ENCODE measurements at regions not wholly inside any gene's neighbourhood (a gene's known extent, or its start where the extent isn't known, plus 50 kb on each side); places are given as distances from the start of the nearest gene placed in this dataset.
"Not testable (repeated sequence)": the region's sequence is repeated elsewhere in the genome, so short reads cannot be mapped to it uniquely, and the experiment has no call there.

DNA sequence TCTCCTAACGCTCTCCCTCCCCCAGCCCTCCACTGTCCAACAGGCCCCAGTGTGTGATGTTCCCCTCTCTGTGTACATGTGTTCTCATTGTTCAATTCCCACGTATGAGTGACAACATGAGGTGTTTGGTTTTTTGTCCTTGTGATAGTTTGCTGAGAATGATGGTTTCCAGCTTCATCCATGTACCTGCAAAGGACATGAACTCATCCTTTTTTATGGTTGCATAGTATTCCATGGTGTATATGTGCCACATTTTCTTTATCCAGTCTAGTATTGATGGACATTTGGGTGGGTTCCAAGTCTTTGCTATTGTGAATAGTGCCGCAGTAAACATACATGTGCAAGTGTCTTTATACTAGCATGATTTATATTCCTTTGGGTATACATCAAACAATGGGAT is 347.4 kb downstream of the MAGEE1 start:
- H3K9me3 ChIP-seq; H3K36me3 ChIP-seq; ATAC-seq; H3K4me3 ChIP-seq; intact Hi-C loops (cut with DNase I); H3K4me1 ChIP-seq; DNase-seq; H3K27me3 ChIP-seq; FAIRE-seq; H3K27ac ChIP-seq: not testable (repeated sequence)
- WGBS, 2 donors = 57 to 65% methylated on average over 3 of the region's 3 CpGs

DNA sequence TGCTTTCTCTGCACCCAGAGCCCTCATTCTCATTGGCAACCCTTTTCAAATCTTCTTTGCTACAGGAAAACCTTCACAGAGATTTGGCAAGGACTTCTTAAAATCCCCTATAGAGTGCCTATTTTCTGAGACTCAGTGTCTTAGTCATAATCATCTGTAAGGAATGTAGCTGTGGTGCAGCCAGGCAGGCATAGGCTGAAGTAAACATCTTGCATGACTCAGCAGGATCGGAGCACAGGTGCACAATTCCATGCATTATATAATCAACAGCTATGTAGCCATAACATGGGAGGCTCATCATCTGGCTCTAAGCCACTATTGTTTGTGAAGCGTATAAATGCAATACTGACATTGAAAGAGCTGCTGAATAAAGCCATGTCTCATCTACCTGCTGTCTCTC is 368.8 kb downstream of the MAGEE1 start:
- Histone ChIP-seq H3K27ac (no peak overlapping the region), H3K4me3 (no peak overlapping the region), H3K36me3 (no peaks in the 10 kb centered on the region), H3K27me3 (peaks cover 0 to 3% (median 0%) of the 10 kb centered on the region in 4 donors), H3K4me1 (no peaks in the 10 kb centered on the region), H3K9me3 (no peaks in the 10 kb centered on the region)
- intact Hi-C loops (cut with DNase I) = no loop called here
- WGBS, 2 donors = 68 to 69% methylated on average over 2 of the region's 2 CpGs
- ATAC-seq = no peak
- TF ChIP-seq CTCF (IDR thresholded peaks at IDR 0.05) = no peak
- no peak for DNase-seq
- no peak for FAIRE-seq

GRCh38 chrX:76802708-76803107 is 375.2 kb downstream of the MAGEE1 start:
- no peak overlapping the region for H3K4me3 ChIP-seq
- H3K4me1 ChIP-seq = no peaks in the 10 kb centered on the region
- no peaks in the 10 kb centered on the region for H3K36me3 ChIP-seq
- intact Hi-C loops (cut with DNase I) = no loop called here
- FAIRE-seq (no peak), DNase-seq (no peak), ATAC-seq (no peak)
- no peak overlapping the region for H3K27ac ChIP-seq
- TF ChIP-seq CTCF (IDR thresholded peaks at IDR 0.05) = no peak
- no peaks in the 10 kb centered on the region for H3K9me3 ChIP-seq
- peaks cover 0 to 11% (median 0%) of the 10 kb centered on the region in 4 donors for H3K27me3 ChIP-seq
- WGBS, 2 donors = 55 to 65% methylated on average over 3 of the region's 3 CpGs

DNA sequence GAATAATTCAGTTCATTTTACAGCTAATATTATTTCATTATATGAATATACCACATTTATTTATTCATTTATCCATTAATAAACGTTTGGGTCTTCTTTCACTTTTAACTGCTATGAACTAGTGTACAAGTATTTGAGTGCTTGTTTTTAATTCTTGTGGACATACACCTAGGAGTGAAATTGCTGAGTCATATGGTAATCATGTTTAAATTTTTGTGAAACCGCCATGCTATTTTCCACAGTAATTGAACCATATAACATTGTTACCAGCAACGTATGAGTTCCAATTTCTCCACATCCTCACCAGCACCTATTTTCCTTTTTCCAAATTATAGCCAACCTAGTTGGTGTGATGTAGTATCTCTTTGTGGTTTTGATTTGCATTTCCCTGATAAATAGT is 388.2 kb downstream of the MAGEE1 start:
- Histone ChIP-seq H3K36me3 (no peaks in the 10 kb centered on the region), H3K9me3 (no peaks in the 10 kb centered on the region), H3K4me3 (no peak overlapping the region), H3K27me3 (no peaks in the 10 kb centered on the region), H3K4me1 (no peaks in the 10 kb centered on the region), H3K27ac (no peak overlapping the region)
- intact Hi-C loops (cut with DNase I) = no loop called here
- 47 to 56% methylated on average over 3 of the region's 3 CpGs for whole genome bisulfite sequencing, 2 donors
- no peak for TF ChIP-seq CTCF (IDR thresholded peaks at IDR 0.05)
- ATAC-seq = no peak
- FAIRE-seq = no peak
- DNase-seq = no peak

GRCh38 chrX:76817279-76817678 is 389.8 kb downstream of the MAGEE1 start:
- H3K36me3 ChIP-seq; ATAC-seq; DNase-seq; H3K27ac ChIP-seq; H3K27me3 ChIP-seq; H3K9me3 ChIP-seq; FAIRE-seq; H3K4me1 ChIP-seq; H3K4me3 ChIP-seq; intact Hi-C loops (cut with DNase I): not testable (repeated sequence)
- WGBS, 2 donors = no CpG with 5 or more reads among the region's 1 CpG

DNA sequence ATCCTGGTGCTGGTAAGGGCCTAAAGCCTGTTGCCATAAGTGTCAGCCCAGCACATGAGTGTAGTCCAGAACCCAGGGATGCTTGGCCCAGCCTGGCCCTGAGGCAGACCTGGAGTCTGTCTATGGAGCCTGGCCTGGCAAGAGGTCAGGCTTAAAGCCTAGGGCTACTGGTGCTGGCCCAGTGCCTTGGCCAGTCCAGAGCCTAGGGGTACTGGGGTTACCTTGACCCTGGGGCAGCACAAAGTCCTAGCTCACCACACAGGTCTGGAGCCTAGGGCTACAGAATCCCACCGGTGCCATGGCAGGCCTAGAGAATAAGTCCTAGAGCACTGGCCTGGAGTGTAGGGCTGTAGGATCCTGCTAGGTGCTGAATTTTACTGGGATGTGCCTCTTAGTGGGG is 393.8 kb downstream of the MAGEE1 start:
- Histone ChIP-seq H3K4me3 (no peak overlapping the region), H3K4me1 (no peaks in the 10 kb centered on the region), H3K36me3 (no peaks in the 10 kb centered on the region), H3K27me3 (no peaks in the 10 kb centered on the region), H3K27ac (no peak overlapping the region), H3K9me3 (no peaks in the 10 kb centered on the region)
- DNase-seq (no peak), FAIRE-seq (no peak), ATAC-seq (no peak)
- intact Hi-C loops (cut with DNase I) = no loop called here
- TF ChIP-seq CTCF (IDR thresholded peaks at IDR 0.05) = no peak
- 71 to 76% methylated on average over 1 of the region's 1 CpG for WGBS, 2 donors

Data from pancreas (tissue), 10 donors.